ENCODE measurements at regions not wholly inside any gene's neighbourhood (a gene's known extent, or its start where the extent isn't known, plus 50 kb on each side); places are given as distances from the start of the nearest gene placed in this dataset.

DNA sequence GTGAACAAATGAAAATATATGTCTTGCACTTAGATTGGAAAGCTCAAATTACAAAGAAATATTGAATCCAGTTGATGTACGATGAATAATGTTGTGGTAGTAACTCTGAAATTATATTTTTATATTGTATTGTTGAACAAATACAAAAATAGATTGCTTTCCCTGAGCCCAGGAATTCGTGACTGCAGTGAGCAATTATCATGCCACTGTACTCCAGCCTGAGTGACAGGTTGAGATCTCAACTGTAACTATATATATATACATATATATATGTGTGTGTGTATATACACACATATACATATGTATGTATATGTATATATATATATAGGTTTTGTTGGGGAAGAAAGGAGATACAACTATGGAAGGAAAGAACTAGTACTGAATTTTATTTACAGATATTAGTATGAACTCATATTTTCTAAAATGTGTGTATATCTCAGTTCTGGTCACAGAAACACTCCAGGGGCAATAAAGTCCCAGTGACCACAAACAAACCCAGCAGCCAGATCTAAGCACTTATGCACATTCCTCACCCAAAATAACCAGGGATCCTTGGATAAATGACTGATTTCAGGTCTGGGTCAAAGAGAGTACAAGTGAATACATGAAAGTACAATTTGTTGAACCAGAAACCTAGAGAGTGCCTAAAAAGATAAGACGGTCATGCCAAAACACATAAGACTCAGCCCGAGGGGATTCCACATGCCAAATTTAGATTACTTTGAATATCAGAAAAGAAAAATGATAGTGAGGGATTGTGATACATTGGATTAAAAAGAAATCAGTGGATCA lies 146.3 kb downstream of the TMX3 start:
- Histone ChIP-seq H3K27me3 (ENCODE audit: control insufficient read depth, insufficient read depth, low read length) (no peaks in the 10 kb centered on the region), H3K27ac (ENCODE audit: low read length) (no peak overlapping the region), H3K4me1 (ENCODE audit: control insufficient read depth, insufficient read depth, low read length) (no peaks in the 10 kb centered on the region), H3K9me3 (replicated peaks; ENCODE audit: control insufficient read depth, low read depth, low read length) (no peaks in the 10 kb centered on the region), H3K36me3 (ENCODE audit: control insufficient read depth, insufficient read depth, low read length) (no peaks in the 10 kb centered on the region), H3K4me3 (ENCODE audit: low read length) (no peak overlapping the region)
- no CpG with 5 or more reads among the region's 4 CpGs for WGBS (ENCODE audit: insufficient coverage)
- DNase-seq = no peak

DNA sequence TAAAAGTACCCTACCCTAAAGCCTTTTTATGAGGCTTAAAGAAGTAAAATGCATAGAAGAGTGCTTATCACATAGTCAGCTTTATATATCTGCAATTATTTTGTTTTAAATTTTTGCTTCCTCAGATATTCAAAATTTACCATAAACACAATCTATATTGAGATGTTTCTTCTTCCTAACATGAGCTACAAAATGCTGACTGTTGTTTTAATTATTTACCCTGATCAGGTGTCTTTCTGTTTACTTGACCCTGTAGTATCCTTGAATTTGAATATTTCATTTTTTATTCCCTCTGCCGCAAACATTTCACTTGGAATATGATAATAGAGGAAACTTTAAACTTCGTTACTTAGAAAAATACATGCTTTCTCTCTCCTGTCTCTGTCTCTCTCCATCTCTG lies 147.9 kb downstream of the TMX3 start:
- Histone ChIP-seq H3K27me3 (ENCODE audit: control insufficient read depth, insufficient read depth, low read length) (no peaks in the 10 kb centered on the region), H3K36me3 (ENCODE audit: control insufficient read depth, insufficient read depth, low read length) (no peaks in the 10 kb centered on the region), H3K4me1 (ENCODE audit: control insufficient read depth, insufficient read depth, low read length) (no peaks in the 10 kb centered on the region), H3K4me3 (ENCODE audit: low read length) (no peak overlapping the region), H3K27ac (ENCODE audit: low read length) (no peak overlapping the region), H3K9me3 (replicated peaks; ENCODE audit: control insufficient read depth, low read depth, low read length) (no peaks in the 10 kb centered on the region)
- no CpG with 5 or more reads among the region's 2 CpGs for WGBS (ENCODE audit: insufficient coverage)
- DNase-seq = no peak

GRCh38 chr18:68564961-68565360 lies 149.9 kb downstream of the TMX3 start:
- WGBS (ENCODE audit: insufficient coverage) = 20% methylated on average over 1 of the region's 3 CpGs
- H3K36me3 ChIP-seq (ENCODE audit: control insufficient read depth, insufficient read depth, low read length) = no peaks in the 10 kb centered on the region
- no peak overlapping the region for H3K4me3 ChIP-seq (ENCODE audit: low read length)
- no peaks in the 10 kb centered on the region for H3K27me3 ChIP-seq (ENCODE audit: control insufficient read depth, insufficient read depth, low read length)
- no peaks in the 10 kb centered on the region for H3K4me1 ChIP-seq (ENCODE audit: control insufficient read depth, insufficient read depth, low read length)
- no peaks in the 10 kb centered on the region for H3K9me3 ChIP-seq (replicated peaks; ENCODE audit: control insufficient read depth, low read depth, low read length)
- no peak for DNase-seq
- H3K27ac ChIP-seq (ENCODE audit: low read length) = no peak overlapping the region

DNA sequence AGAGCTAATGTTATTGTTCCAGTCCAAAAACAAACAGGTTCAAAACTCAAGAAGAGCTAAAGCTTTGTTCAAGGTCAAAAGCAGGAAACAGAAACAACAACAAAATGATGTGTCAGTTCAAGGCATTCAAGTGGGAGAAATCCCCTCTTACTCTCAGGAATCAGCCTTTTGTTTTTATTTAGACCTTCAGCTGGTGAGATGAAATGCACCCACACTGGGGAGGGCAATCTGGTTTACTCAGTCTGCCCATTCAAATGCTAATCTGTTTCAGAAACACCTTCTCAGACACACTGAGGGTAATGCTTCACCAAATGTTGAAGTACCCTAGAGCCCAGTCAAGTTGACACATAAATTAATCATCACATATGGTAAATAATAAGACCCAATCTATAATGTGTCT lies 150.6 kb downstream of the TMX3 start:
- no peak overlapping the region for H3K4me3 ChIP-seq (ENCODE audit: low read length)

GRCh38 chr18:68560128-68560527 lies 154.8 kb downstream of the TMX3 start:
- Histone ChIP-seq H3K36me3 (ENCODE audit: control insufficient read depth, insufficient read depth, low read length) (no peaks in the 10 kb centered on the region), H3K9me3 (replicated peaks; ENCODE audit: control insufficient read depth, low read depth, low read length) (no peaks in the 10 kb centered on the region), H3K4me1 (ENCODE audit: control insufficient read depth, insufficient read depth, low read length) (no peaks in the 10 kb centered on the region), H3K27ac (ENCODE audit: low read length) (no peak overlapping the region), H3K4me3 (ENCODE audit: low read length) (no peak overlapping the region), H3K27me3 (ENCODE audit: control insufficient read depth, insufficient read depth, low read length) (no peaks in the 10 kb centered on the region)
- no peak for DNase-seq
- WGBS (ENCODE audit: insufficient coverage) = no CpG with 5 or more reads among the region's 2 CpGs

More for the DNA sequence above, 150.6 kb downstream of the TMX3 start:
- Histone ChIP-seq H3K4me1 (ENCODE audit: control insufficient read depth, insufficient read depth, low read length) (no peaks in the 10 kb centered on the region), H3K36me3 (ENCODE audit: control insufficient read depth, insufficient read depth, low read length) (no peaks in the 10 kb centered on the region), H3K27ac (ENCODE audit: low read length) (no peak overlapping the region), H3K27me3 (ENCODE audit: control insufficient read depth, insufficient read depth, low read length) (no peaks in the 10 kb centered on the region), H3K9me3 (replicated peaks; ENCODE audit: control insufficient read depth, low read depth, low read length) (no peaks in the 10 kb centered on the region)
- no peak for DNase-seq

- Histone ChIP-seq H3K27me3 (ENCODE audit: control insufficient read depth, insufficient read depth, low read length) (no peaks in the 10 kb centered on the region), H3K27ac (ENCODE audit: low read length) (no peak overlapping the region), H3K4me1 (ENCODE audit: control insufficient read depth, insufficient read depth, low read length) (no peaks in the 10 kb centered on the region), H3K9me3 (replicated peaks; ENCODE audit: control insufficient read depth, low read depth, low read length) (no peaks in the 10 kb centered on the region), H3K36me3 (ENCODE audit: control insufficient read depth, insufficient read depth, low read length) (no peaks in the 10 kb centered on the region), H3K4me3 (ENCODE audit: low read length) (no peak overlapping the region)
- 77% methylated on average over 4 of the region's 5 CpGs for WGBS (ENCODE audit: insufficient coverage)
- no peak for DNase-seq
Measured at GRCh38 chr18:68557183-68557582, 157.7 kb downstream of the TMX3 start.

DNA sequence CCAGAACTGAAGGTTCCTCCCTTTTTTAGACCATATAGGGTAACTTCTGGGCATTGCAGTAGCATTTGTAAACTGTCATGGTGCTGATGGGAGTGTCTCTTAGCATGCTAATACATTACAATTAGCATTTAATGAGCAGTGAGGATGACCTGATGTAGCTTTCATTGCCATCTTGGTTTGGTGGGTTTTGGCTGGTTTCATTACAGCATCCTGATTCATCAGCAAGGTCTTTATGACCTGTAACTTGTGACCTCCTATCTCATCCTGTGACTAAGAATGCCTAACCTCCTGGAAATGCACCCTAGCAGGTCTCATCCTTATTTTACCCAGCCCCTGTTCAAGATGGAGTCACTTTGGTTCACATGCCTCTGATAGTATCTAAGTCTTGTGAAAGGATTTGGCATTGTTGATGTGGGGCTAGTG lies 159.0 kb downstream of the TMX3 start:
- DNase-seq = no peak
- Histone ChIP-seq H3K4me1 (ENCODE audit: control insufficient read depth, insufficient read depth, low read length) (no peaks in the 10 kb centered on the region), H3K27me3 (ENCODE audit: control insufficient read depth, insufficient read depth, low read length) (no peaks in the 10 kb centered on the region), H3K4me3 (ENCODE audit: low read length) (no peak overlapping the region), H3K9me3 (replicated peaks; ENCODE audit: control insufficient read depth, low read depth, low read length) (no peaks in the 10 kb centered on the region), H3K36me3 (ENCODE audit: control insufficient read depth, insufficient read depth, low read length) (no peaks in the 10 kb centered on the region), H3K27ac (ENCODE audit: low read length) (no peak overlapping the region)

DNA sequence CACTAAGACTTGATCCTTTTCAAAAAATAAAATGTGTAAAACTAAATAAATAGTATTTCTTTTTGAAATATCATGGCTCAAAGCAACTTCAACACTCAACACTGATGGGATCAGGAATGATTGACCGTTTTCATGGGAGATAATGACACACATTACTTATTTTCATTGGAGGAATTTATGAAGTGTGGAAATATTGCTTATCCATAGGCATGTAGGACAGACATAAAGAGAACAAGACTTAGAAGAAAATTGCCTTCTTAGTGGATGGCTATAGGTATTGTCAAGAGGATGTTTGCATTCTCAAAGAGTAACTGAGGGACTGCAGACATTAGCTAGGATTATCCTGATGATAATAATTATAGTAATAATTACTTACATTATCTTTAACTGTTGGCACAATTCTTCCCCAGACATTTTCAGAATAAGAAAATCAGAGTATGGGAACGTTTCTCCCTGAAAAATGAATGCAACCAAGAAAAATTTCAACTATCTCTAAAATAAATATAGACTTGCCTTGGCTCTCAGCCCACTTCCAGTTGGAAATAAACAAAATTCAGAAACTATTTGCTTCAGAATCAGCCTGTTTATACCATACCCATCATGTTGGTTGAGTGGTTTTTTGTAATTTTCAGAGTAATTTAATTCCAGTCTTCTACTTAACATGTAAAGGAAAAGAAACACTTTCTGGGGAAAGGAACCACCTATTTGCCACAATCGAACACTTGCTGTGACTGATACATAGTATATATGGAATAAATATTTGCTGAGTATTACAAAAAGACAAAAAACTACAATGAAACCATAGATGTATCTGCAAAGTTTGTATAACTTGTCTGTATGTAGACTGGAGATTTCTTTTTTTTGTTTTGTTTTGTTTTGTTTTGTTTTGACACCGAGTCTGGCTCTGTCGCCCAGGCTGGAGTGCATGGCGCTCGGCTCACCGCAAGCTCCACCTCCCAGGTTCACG lies 165.7 kb downstream of the TMX3 start:
- 95% methylated on average over 4 of the region's 9 CpGs for WGBS (ENCODE audit: insufficient coverage)
- H3K9me3 ChIP-seq (replicated peaks; ENCODE audit: control insufficient read depth, low read depth, low read length) = no peaks in the 10 kb centered on the region
- no peaks in the 10 kb centered on the region for H3K36me3 ChIP-seq (ENCODE audit: control insufficient read depth, insufficient read depth, low read length)
- no peaks in the 10 kb centered on the region for H3K4me1 ChIP-seq (ENCODE audit: control insufficient read depth, insufficient read depth, low read length)
- H3K27ac ChIP-seq (ENCODE audit: low read length) = no peak overlapping the region
- no peak overlapping the region for H3K4me3 ChIP-seq (ENCODE audit: low read length)
- H3K27me3 ChIP-seq (ENCODE audit: control insufficient read depth, insufficient read depth, low read length) = no peaks in the 10 kb centered on the region
- DNase-seq = no peak

DNA sequence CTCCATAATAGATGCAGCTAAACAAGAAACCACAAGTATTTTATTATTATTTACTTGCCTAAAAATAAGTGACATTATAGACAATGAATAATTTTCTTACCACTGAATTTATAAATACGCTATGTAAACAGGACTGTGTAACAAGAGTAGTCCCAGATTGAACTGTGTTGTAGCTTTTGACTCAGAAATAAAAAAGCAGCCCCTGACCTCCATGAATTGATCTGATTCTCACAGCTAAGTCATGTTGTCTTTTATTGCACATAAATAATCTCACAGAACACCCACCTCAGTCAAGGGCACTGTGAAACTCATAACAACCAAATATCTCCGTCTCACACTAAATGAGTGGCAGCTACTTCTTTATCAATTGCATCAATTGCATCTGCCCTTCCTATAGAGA lies 171.6 kb downstream of the TMX3 start:
- no peak overlapping the region for H3K27ac ChIP-seq (ENCODE audit: low read length)

GRCh38 chr18:68542846-68543245 lies 172.1 kb downstream of the TMX3 start:
- DNase-seq = no peak
- Histone ChIP-seq H3K4me3 (ENCODE audit: low read length) (no peak overlapping the region), H3K27me3 (ENCODE audit: control insufficient read depth, insufficient read depth, low read length) (no peaks in the 10 kb centered on the region), H3K27ac (ENCODE audit: low read length) (no peak overlapping the region), H3K4me1 (ENCODE audit: control insufficient read depth, insufficient read depth, low read length) (no peaks in the 10 kb centered on the region), H3K36me3 (ENCODE audit: control insufficient read depth, insufficient read depth, low read length) (no peaks in the 10 kb centered on the region), H3K9me3 (replicated peaks; ENCODE audit: control insufficient read depth, low read depth, low read length) (no peaks in the 10 kb centered on the region)
- no CpG with 5 or more reads among the region's 1 CpG for WGBS (ENCODE audit: insufficient coverage)

More for the DNA sequence above, 171.6 kb downstream of the TMX3 start:
- Histone ChIP-seq H3K27me3 (ENCODE audit: control insufficient read depth, insufficient read depth, low read length) (no peaks in the 10 kb centered on the region), H3K9me3 (replicated peaks; ENCODE audit: control insufficient read depth, low read depth, low read length) (no peaks in the 10 kb centered on the region), H3K36me3 (ENCODE audit: control insufficient read depth, insufficient read depth, low read length) (no peaks in the 10 kb centered on the region), H3K4me3 (ENCODE audit: low read length) (no peak overlapping the region), H3K4me1 (ENCODE audit: control insufficient read depth, insufficient read depth, low read length) (no peaks in the 10 kb centered on the region)
- WGBS (ENCODE audit: insufficient coverage) = no CpG with 5 or more reads among the region's 2 CpGs
- no peak for DNase-seq

Data from muscle of leg (tissue), 3 donors.